Sigmoid colon (tissue), 4 donors: ENCODE measurements at regions not wholly inside any gene's neighbourhood (a gene's known extent, or its start where the extent isn't known, plus 50 kb on each side); places are given as distances from the start of the nearest gene placed in this dataset.

ENCODE experiments used
- POLR2AphosphoS5 ChIP-seq, 4 donors: sonication (generic); formaldehyde crosslinking; IDR thresholded peaks; one replicate each; pipeline ENCODE4 v1.6.1; 2017; ENCODE audit warnings: antibody characterized with exemption in 4 of 4
- TF ChIP-seq, protein P1 (sequence below), 4 experiments: fragments of 450-650 bp in 3 of 4; fragments of 200-600 bp in 1 of 4; IDR thresholded peaks; one replicate each; pipeline ENCODE4 v1.5.1; 2016 to 2019; ENCODE audit warnings: antibody characterized with exemption in 4 of 4, mild to moderate bottlenecking in 3 of 4, moderate library complexity in 2 of 4

DNA sequence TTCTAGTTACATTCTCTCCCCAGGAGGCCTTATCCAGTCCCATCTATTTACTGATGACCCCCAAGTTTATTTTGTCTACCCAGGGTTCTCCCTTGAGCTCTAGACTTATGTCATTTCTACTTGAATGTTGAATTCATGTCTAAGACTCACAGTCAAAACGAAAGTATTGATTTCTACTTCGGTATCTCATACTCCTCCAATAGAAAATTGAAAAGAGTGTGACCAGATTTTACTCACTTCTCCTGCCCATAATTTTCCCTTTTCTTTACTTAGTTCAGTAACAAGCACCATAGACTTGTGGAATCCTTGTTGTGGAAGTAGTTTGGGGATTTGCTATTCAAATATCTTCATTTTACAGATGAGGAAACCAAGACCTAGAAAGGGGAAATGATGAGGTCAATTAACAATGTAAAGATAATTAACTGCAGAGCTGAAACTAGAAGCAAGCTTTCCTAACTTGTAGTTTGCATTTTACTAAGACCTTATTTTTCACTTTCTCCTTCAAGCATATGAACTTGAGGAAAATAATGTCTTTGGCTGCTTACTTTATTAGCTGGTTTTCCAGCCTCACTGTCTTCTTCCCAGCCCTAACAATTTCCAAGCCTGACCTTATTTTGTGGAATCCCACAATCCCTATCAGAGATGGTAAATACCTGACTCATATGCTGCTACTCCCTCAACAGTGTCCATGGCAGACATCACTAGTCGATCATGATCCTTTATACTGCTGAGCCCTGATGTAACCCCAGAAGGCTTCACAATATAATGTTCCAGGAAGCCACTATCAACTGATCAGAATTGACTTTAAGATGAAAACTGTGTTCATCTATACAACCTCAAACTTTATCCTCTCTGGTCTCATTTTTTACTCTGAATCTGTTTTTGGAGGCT is 123.9 kb upstream of the AGBL1 start:
- TF ChIP-seq, protein P1, sequence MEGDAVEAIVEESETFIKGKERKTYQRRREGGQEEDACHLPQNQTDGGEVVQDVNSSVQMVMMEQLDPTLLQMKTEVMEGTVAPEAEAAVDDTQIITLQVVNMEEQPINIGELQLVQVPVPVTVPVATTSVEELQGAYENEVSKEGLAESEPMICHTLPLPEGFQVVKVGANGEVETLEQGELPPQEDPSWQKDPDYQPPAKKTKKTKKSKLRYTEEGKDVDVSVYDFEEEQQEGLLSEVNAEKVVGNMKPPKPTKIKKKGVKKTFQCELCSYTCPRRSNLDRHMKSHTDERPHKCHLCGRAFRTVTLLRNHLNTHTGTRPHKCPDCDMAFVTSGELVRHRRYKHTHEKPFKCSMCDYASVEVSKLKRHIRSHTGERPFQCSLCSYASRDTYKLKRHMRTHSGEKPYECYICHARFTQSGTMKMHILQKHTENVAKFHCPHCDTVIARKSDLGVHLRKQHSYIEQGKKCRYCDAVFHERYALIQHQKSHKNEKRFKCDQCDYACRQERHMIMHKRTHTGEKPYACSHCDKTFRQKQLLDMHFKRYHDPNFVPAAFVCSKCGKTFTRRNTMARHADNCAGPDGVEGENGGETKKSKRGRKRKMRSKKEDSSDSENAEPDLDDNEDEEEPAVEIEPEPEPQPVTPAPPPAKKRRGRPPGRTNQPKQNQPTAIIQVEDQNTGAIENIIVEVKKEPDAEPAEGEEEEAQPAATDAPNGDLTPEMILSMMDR (IDR thresholded peaks at IDR 0.05), result no peak
- TF ChIP-seq POLR2AphosphoS5 (IDR thresholded peaks at IDR 0.05), result no peak
